HG03565 (cell line): ENCODE measurements at regions not wholly inside any gene's neighbourhood (a gene's known extent, or its start where the extent isn't known, plus 50 kb on each side); places are given as distances from the start of the nearest gene placed in this dataset.

Experiments used
- ATAC-seq: cut with Tn5 transposase; IDR thresholded peaks from one replicate; pipeline ENCODE4 v1.9.1; 2021; ENCODE audit warnings: mild to moderate bottlenecking, moderate library complexity; ENCODE audit not compliant: unreplicated experiment

- no peak for ATAC-seq
Measured at GRCh38 chr5:3654515-3654914, 58.9 kb downstream of the IRX1 start.

- ATAC-seq: no peak
Measured at GRCh38 chr5:3656803-3657202, 61.2 kb downstream of the IRX1 start.

- no peak for ATAC-seq
Measured at GRCh38 chr5:3657364-3658022, 61.9 kb downstream of the IRX1 start.

GRCh38 chr5:3658929-3659328, 63.3 kb downstream of the IRX1 start:
- ATAC-seq: no peak

GRCh38 chr5:3659907-3660306, 64.3 kb downstream of the IRX1 start:
- ATAC-seq: no peak

- no peak for ATAC-seq
Measured at GRCh38 chr5:3660630-3661029, 65.0 kb downstream of the IRX1 start.

- ATAC-seq: no peak
Measured at GRCh38 chr5:3661755-3662296, 66.2 kb downstream of the IRX1 start.

GRCh38 chr5:3662344-3662743, 66.7 kb downstream of the IRX1 start:
- no peak for ATAC-seq

- no peak for ATAC-seq
Measured at GRCh38 chr5:3671337-3671736, 75.7 kb downstream of the IRX1 start.

- no peak for ATAC-seq
Measured at GRCh38 chr5:3678801-3679200, 83.2 kb downstream of the IRX1 start.

GRCh38 chr5:3680821-3681220, 85.2 kb downstream of the IRX1 start:
- no peak for ATAC-seq

GRCh38 chr5:3684118-3684517, 88.5 kb downstream of the IRX1 start:
- ATAC-seq: no peak

- no peak for ATAC-seq
Measured at GRCh38 chr5:3684771-3685354, 89.2 kb downstream of the IRX1 start.

- ATAC-seq: no peak
Measured at GRCh38 chr5:3694819-3695218, 99.2 kb downstream of the IRX1 start.

- no peak for ATAC-seq
Measured at GRCh38 chr5:3695818-3696217, 100.2 kb downstream of the IRX1 start.

GRCh38 chr5:3698412-3698811, 102.8 kb downstream of the IRX1 start:
- ATAC-seq: no peak

- no peak for ATAC-seq
Measured at GRCh38 chr5:3701694-3702093, 106.1 kb downstream of the IRX1 start.

GRCh38 chr5:3704661-3705060, 109.0 kb downstream of the IRX1 start:
- no peak for ATAC-seq

- ATAC-seq: no peak
Measured at GRCh38 chr5:3709068-3709716, 113.6 kb downstream of the IRX1 start.

GRCh38 chr5:3709717-3710348, 114.2 kb downstream of the IRX1 start:
- ATAC-seq: no peak

GRCh38 chr5:3715062-3715461, 119.4 kb downstream of the IRX1 start:
- ATAC-seq: no peak

- ATAC-seq: no peak
Measured at GRCh38 chr5:3729631-3730030, 134.0 kb downstream of the IRX1 start.
